Stimulated activated memory B cell treated with anti-CD40 and anti-IgM and Interleukin-4, amounts not matched to agents 10 μg/mL and 1 μg/mL and 100 μg/mL, for 72 hours (primary cell): ENCODE measurements at regions not wholly inside any gene's neighbourhood (a gene's known extent, or its start where the extent isn't known, plus 50 kb on each side); places are given as distances from the start of the nearest gene placed in this dataset.

ENCODE experiments used
- ATAC-seq: fragments of 150-1000 bp; cut with Tn5 transposase; 2 replicates; pipeline ENCODE4 v1.10.0; 2021
- H3K27ac Mint-ChIP-seq: one replicate; pipeline ENCODE4 v1.8.0; 2022; ENCODE audit warnings: mild to moderate bottlenecking, mixed read lengths
- H3K27me3 Mint-ChIP-seq: one replicate; pipeline ENCODE4 v1.8.0; 2022; ENCODE audit warnings: mixed read lengths
- H3K36me3 Mint-ChIP-seq: one replicate; pipeline ENCODE4 v1.8.0; 2022; ENCODE audit warnings: mixed read lengths
- H3K4me1 Mint-ChIP-seq: one replicate; pipeline ENCODE4 v1.8.0; 2022; ENCODE audit warnings: mixed read lengths
- H3K4me3 Mint-ChIP-seq: one replicate; pipeline ENCODE4 v1.8.0; 2022; ENCODE audit warnings: mild to moderate bottlenecking, moderate library complexity, mixed read lengths
- H3K9me3 Mint-ChIP-seq: one replicate; pipeline ENCODE4 v1.8.0; 2022; ENCODE audit warnings: mixed read lengths

- H3K36me3 Mint-ChIP-seq, result no peaks in the 10 kb centered on the region
- ATAC-seq, result no peak
- no peak overlapping the region for H3K27ac Mint-ChIP-seq
- peaks cover 20% of the 10 kb centered on the region for H3K27me3 Mint-ChIP-seq
- H3K4me1 Mint-ChIP-seq, result peaks cover 13% of the 10 kb centered on the region
- peaks cover 8% of the 10 kb centered on the region for H3K9me3 Mint-ChIP-seq
- no peak overlapping the region for H3K4me3 Mint-ChIP-seq
These were observed 114.7 kb upstream of the WDFY3 start for GRCh38 chr4:85081196-85081595.

GRCh38 chr4:85084371-85085094 lies 118.0 kb upstream of the WDFY3 start:
- Mint-ChIP-seq H3K27me3 (peaks cover 20% of the 10 kb centered on the region), H3K27ac (no peak overlapping the region), H3K4me3 (no peak overlapping the region), H3K4me1 (peaks cover 13% of the 10 kb centered on the region), H3K9me3 (peaks cover 13% of the 10 kb centered on the region), H3K36me3 (peaks cover 4% of the 10 kb centered on the region)
- no peak for ATAC-seq

GRCh38 chr4:85086721-85087120 lies 120.2 kb upstream of the WDFY3 start:
- peaks cover 21% of the 10 kb centered on the region for H3K9me3 Mint-ChIP-seq
- H3K4me1 Mint-ChIP-seq, result peaks cover 4% of the 10 kb centered on the region
- peaks cover 4% of the 10 kb centered on the region for H3K36me3 Mint-ChIP-seq
- no peak for ATAC-seq
- no peak overlapping the region for H3K27ac Mint-ChIP-seq
- peaks cover 20% of the 10 kb centered on the region for H3K27me3 Mint-ChIP-seq
- H3K4me3 Mint-ChIP-seq, result no peak overlapping the region

GRCh38 chr4:85092536-85092935 lies 126.0 kb upstream of the WDFY3 start:
- H3K27ac Mint-ChIP-seq, result no peak overlapping the region
- no peaks in the 10 kb centered on the region for H3K4me1 Mint-ChIP-seq
- peaks cover 18% of the 10 kb centered on the region for H3K27me3 Mint-ChIP-seq
- peaks cover 13% of the 10 kb centered on the region for H3K9me3 Mint-ChIP-seq
- ATAC-seq, result no peak
- H3K36me3 Mint-ChIP-seq, result peaks cover 4% of the 10 kb centered on the region
- no peak overlapping the region for H3K4me3 Mint-ChIP-seq

GRCh38 chr4:85092943-85093342 lies 126.5 kb upstream of the WDFY3 start:
- peaks cover 17% of the 10 kb centered on the region for H3K9me3 Mint-ChIP-seq
- ATAC-seq, result no peak
- no peak overlapping the region for H3K4me3 Mint-ChIP-seq
- peaks cover 22% of the 10 kb centered on the region for H3K27me3 Mint-ChIP-seq
- no peaks in the 10 kb centered on the region for H3K4me1 Mint-ChIP-seq
- H3K27ac Mint-ChIP-seq, result no peak overlapping the region
- H3K36me3 Mint-ChIP-seq, result peaks cover 4% of the 10 kb centered on the region

DNA sequence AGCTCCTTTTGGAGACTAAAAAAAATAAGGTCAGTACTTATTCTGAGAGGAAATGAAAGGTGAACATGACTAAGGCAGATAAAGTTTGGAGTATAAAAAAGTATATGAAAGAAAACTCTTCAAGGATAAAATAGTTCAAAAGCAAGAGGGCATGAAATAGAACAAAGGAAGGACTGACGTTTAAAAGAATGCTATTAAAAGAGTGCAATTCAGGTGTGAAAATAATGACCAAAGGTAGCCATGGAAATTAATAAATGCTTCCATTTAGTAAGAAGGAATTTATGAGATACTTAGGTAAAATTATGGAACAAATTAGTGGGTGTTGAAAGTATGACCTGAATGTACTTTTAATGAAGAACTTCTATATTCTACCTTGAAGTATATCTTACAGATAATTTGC lies 128.2 kb upstream of the WDFY3 start:
- ATAC-seq, result no peak
- Mint-ChIP-seq H3K27me3 (peaks cover 29% of the 10 kb centered on the region), H3K4me3 (no peak overlapping the region), H3K27ac (no peak overlapping the region), H3K36me3 (no peaks in the 10 kb centered on the region), H3K4me1 (no peaks in the 10 kb centered on the region), H3K9me3 (peaks cover 20% of the 10 kb centered on the region)

- no peaks in the 10 kb centered on the region for H3K36me3 Mint-ChIP-seq
- H3K4me3 Mint-ChIP-seq, result no peak overlapping the region
- no peaks in the 10 kb centered on the region for H3K4me1 Mint-ChIP-seq
- peaks cover 13% of the 10 kb centered on the region for H3K9me3 Mint-ChIP-seq
- no peak for ATAC-seq
- no peak overlapping the region for H3K27ac Mint-ChIP-seq
- H3K27me3 Mint-ChIP-seq, result peaks cover 33% of the 10 kb centered on the region
These were observed 136.1 kb upstream of the WDFY3 start for GRCh38 chr4:85102606-85103005.

- Mint-ChIP-seq H3K27ac (no peak overlapping the region), H3K4me1 (no peaks in the 10 kb centered on the region), H3K4me3 (no peak overlapping the region), H3K27me3 (peaks cover 22% of the 10 kb centered on the region), H3K36me3 (no peaks in the 10 kb centered on the region), H3K9me3 (no peaks in the 10 kb centered on the region)
- ATAC-seq, result no peak
These were observed 139.7 kb upstream of the WDFY3 start for GRCh38 chr4:85106166-85106565.

- H3K27me3 Mint-ChIP-seq, result peaks cover 20% of the 10 kb centered on the region
- no peak overlapping the region for H3K4me3 Mint-ChIP-seq
- H3K36me3 Mint-ChIP-seq, result no peaks in the 10 kb centered on the region
- H3K27ac Mint-ChIP-seq, result no peak overlapping the region
- no peaks in the 10 kb centered on the region for H3K4me1 Mint-ChIP-seq
- ATAC-seq, result no peak
- peaks cover under 1% of the 10 kb centered on the region for H3K9me3 Mint-ChIP-seq
These were observed 140.4 kb upstream of the WDFY3 start for GRCh38 chr4:85106805-85107336.

DNA sequence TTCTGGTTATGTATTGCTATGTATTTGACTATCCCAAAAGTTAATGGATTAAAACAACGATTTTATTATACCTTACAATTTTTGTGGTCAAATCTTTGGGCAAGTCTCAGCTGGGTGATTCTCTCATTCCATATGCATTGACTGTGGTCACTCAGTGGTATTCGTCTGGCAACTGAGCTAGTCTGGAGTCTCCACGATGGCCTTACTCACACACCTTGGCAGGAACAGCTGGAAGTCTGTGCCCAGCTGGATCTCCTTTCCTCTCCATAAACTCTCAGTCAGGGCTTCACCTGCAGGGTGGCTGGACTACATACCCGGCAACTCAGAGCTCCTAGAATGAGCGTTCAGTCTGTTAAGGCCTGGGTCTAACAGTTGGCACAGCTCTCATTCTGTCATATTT lies 141.1 kb upstream of the WDFY3 start:
- no peak for ATAC-seq
- H3K9me3 Mint-ChIP-seq, result peaks cover 3% of the 10 kb centered on the region
- no peaks in the 10 kb centered on the region for H3K4me1 Mint-ChIP-seq
- no peak overlapping the region for H3K4me3 Mint-ChIP-seq
- H3K27me3 Mint-ChIP-seq, result peaks cover 13% of the 10 kb centered on the region
- H3K27ac Mint-ChIP-seq, result no peak overlapping the region
- H3K36me3 Mint-ChIP-seq, result no peaks in the 10 kb centered on the region

DNA sequence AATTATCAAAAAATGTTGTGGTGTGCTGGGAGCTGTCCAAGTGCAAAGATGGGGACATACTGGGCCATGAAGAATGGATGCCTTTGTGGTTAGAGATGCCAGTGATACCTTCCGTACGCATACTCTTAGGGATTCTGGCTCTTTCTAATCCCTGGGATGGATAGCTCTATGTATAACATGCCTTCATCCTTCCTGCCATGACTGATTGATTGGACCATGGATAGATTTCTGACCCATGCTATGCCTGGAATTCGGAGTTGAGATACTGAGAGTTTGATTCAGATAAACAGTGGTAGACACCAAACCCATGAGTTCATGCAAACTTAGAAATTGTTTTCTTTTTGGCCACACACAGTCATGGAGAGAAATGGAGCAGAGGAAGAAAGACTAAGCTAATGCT lies 147.2 kb upstream of the WDFY3 start:
- H3K4me3 Mint-ChIP-seq, result no peak overlapping the region

GRCh38 chr4:85114526-85114925 lies 148.0 kb upstream of the WDFY3 start:
- no peak for ATAC-seq
- Mint-ChIP-seq H3K27me3 (no peaks in the 10 kb centered on the region), H3K36me3 (no peaks in the 10 kb centered on the region), H3K4me3 (no peak overlapping the region), H3K4me1 (no peaks in the 10 kb centered on the region), H3K9me3 (peaks cover 3% of the 10 kb centered on the region), H3K27ac (no peak overlapping the region)

More for the DNA sequence above, 147.2 kb upstream of the WDFY3 start:
- H3K27me3 Mint-ChIP-seq, result no peaks in the 10 kb centered on the region
- no peaks in the 10 kb centered on the region for H3K4me1 Mint-ChIP-seq
- ATAC-seq, result peak; percentile 10
- peaks cover 3% of the 10 kb centered on the region for H3K9me3 Mint-ChIP-seq
- no peak overlapping the region for H3K27ac Mint-ChIP-seq
- no peaks in the 10 kb centered on the region for H3K36me3 Mint-ChIP-seq

GRCh38 chr4:85116008-85116407 lies 149.5 kb upstream of the WDFY3 start:
- Mint-ChIP-seq H3K36me3 (no peaks in the 10 kb centered on the region), H3K27me3 (no peaks in the 10 kb centered on the region), H3K4me1 (no peaks in the 10 kb centered on the region), H3K9me3 (peaks cover 3% of the 10 kb centered on the region), H3K27ac (no peak overlapping the region), H3K4me3 (no peak overlapping the region)
- no peak for ATAC-seq

DNA sequence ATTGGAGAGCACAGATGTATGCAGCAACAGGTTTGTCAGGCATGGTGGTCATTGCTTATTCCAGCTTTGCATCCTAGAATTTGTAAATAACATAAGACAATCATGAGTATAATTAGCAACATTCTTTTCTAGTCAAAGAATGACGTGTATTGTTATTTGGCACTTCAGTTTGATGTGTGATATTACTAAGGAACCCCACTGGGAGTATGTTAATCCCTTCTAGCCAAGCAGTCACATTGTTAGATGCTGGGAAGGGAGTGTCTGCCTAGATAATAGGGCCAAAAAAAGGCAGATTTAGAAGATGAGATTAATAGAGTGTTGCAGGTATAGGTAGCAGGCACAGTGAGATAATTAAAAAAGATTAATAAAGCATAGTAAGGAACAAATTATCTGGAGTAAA lies 159.2 kb upstream of the WDFY3 start:
- H3K27me3 Mint-ChIP-seq, result peaks cover 10% of the 10 kb centered on the region
- no peaks in the 10 kb centered on the region for H3K36me3 Mint-ChIP-seq
- no peaks in the 10 kb centered on the region for H3K9me3 Mint-ChIP-seq
- no peak overlapping the region for H3K4me3 Mint-ChIP-seq
- peaks cover 13% of the 10 kb centered on the region for H3K4me1 Mint-ChIP-seq
- no peak for ATAC-seq
- no peak overlapping the region for H3K27ac Mint-ChIP-seq

- Mint-ChIP-seq H3K4me1 (peaks cover 13% of the 10 kb centered on the region), H3K36me3 (no peaks in the 10 kb centered on the region), H3K4me3 (no peak overlapping the region), H3K27ac (no peak overlapping the region), H3K9me3 (no peaks in the 10 kb centered on the region), H3K27me3 (peaks cover 10% of the 10 kb centered on the region)
- no peak for ATAC-seq
These were observed 160.6 kb upstream of the WDFY3 start for GRCh38 chr4:85126991-85127591.

GRCh38 chr4:85127653-85128052 lies 161.2 kb upstream of the WDFY3 start:
- H3K9me3 Mint-ChIP-seq, result no peaks in the 10 kb centered on the region
- peaks cover 10% of the 10 kb centered on the region for H3K27me3 Mint-ChIP-seq
- no peak overlapping the region for H3K27ac Mint-ChIP-seq
- H3K4me1 Mint-ChIP-seq, result peaks cover 13% of the 10 kb centered on the region
- no peak overlapping the region for H3K4me3 Mint-ChIP-seq
- H3K36me3 Mint-ChIP-seq, result no peaks in the 10 kb centered on the region
- ATAC-seq, result peak; percentile 72
